Fibroblast of skin of left quadriceps (primary cell): ENCODE measurements at regions not wholly inside any gene's neighbourhood (a gene's known extent, or its start where the extent isn't known, plus 50 kb on each side); places are given as distances from the start of the nearest gene placed in this dataset.
A peak's percentile ranks its signal among the peaks of the same experiment; 100 is the strongest.

Experiments
- DNase-seq, 2 experiments: peaks; one replicate each; pipeline ENCODE4 v3.0.0-alpha.2; 2013; ENCODE audit warnings: low read depth in 2 of 2

DNA sequence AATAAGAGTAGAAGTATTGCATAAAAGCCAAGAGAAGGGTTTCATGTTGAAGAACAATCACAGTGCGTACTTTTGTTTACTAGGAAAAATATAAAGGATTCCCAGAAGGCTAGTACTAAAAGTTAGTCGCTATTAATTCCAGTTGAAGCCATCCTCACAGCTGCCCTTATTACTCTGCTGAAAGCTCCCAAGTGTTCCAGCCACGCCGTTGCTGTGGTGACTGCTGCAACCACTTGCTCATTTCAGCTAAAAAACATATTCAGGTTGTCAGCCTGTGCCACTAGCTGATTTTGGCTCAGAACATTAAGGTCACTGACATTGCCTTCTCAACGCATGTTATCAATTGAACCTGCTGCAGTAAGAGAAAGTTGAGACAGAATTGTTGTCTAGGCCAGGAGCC is 87.1 kb upstream of the FNDC3A start:
- DNase-seq: no peak

DNA sequence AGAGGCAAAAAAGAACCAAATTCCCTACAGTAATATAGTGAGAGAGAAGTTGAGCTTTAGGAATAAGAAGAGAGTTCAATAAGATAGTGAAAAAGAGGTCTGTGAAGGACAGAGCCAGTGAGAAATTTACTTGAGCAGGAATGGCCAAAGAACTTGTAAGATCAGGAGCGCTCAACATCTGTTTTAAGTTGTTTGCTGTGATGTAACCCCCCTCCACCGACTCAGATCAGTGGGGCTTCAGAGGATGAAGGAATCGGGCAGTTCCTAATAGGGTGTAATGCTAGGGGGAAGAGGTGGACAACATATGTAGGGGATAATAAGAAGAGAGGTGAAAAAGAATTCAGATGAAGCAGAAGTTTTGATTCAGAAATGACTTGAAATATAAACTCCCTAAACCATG is 85.3 kb upstream of the FNDC3A start:
- DNase-seq: peak in 1 of 2 experiments; percentile 21

DNA sequence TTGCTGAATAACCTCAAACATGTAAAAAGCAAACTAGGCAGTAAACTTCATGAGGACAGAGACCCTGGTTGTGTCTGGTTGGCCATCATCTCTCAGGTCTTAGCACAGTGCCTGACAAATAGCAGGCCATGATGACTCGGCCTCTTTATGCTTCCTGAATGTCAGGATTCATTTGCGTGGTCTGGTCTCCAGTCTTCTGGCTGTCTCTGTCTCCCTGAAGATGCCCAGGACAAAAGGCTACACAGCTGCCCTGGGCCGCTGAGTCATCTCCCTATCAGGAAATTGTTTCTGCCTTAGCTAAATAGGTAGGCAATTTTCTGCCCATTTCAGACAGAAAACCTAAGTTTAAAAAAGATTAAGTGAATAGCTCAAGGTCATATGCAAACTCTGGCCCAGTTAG is 84.1 kb upstream of the FNDC3A start:
- no peak for DNase-seq

DNA sequence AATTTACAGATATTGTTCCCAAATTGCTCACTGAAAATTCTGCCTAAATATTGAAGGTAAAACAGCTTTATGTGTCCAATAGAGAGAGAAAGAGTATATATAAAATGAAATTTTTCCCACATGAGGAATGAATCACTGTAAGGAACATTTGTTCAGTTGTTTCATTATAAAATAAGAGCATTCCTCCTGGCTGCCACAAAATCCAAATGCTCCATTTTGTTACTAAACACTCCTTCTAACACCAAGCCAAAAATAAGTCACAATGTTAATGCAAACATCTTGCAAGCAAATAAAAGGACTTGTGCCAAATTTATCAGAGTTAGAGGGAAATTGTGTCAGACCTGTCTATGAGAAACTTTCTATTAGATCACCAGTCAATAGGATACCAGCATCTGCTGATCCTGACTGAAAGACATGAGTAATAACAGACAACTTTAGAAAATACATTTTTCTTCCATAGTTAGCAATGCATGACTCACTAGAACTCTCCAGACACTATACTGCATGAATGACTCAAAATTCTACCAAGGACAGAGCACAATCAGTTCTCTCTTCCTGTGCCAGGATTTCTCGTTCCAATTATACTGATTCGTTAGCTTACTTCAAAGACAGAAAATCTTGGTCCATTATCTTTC is 83.5 kb upstream of the FNDC3A start:
- DNase-seq: peak; percentile 72 to 75

DNA sequence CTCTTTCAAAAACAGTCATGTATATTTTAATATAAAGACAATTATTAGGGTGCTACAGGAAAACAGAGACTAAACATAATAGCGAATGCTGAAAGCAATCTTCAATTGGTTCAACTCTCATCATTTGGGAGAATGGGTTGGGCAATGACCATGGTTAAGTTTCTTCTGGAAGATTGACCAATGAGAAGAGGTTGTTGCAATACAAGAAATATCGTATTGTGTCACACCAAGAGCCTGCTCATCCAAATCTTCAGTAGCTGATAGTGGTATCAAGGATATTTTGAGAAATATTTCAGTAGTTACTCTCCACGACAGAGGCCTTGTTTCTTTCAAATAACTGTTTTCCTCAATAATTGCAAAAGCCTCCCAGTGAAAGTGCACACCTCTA is 83.0 kb upstream of the FNDC3A start:
- no peak for DNase-seq

DNA sequence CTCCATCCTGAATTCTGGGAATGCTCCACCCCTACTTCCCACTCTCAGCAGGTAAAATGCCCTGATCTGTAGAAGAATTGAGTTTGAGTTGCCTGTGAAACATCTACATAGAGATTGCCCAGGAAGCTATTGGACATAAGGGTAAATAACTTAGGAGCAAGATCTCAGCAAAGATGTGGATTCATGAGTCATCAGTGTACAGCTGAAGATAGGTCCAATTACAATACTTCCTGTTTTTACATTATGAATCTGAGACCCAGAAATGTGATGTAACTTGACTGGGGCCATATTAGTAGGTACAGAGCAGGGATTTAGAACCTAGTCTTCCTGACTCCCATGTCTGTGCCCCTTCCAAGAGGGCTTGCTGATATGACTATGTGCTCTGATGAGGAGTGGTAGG is 79.4 kb upstream of the FNDC3A start:
- DNase-seq: peak in 1 of 2 experiments; percentile 12

DNA sequence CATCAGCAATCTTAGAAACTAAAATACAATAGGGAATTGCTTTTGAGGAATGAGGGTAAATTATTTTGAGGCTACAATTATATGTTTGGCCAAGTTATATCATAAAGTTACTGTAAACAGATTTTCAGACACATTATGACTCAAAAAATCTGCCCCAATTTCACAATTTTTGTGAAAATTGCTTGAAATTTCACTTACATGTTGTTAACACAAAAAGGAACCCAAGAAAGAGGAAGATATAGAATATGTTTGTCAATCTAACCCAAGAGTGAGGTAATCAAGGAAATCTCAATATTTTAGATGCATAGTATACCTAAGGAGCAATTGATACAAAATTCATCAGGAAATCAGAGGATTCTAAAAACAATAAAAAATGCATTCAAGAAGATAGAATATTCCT is 73.9 kb upstream of the FNDC3A start:
- no peak for DNase-seq

DNA sequence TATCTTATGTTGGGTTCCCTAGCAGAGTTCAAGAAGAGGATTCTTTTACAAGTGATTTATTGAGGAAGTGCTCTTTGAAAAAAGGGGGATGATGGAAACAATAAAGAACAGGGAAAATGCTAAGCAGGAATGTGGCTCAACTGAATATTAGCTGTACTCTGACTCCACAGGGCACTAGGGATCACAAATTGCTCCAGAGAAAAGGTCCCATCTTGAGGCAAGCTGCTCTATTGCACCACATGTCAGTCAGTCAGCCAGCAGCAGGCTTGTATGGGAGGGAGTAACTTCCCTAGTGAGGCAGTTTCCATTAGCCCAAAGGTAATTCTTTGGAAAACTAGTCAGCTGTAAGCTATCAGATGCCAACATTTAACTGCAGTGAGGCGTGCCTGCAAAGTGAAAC is 73.3 kb upstream of the FNDC3A start:
- no peak for DNase-seq

DNA sequence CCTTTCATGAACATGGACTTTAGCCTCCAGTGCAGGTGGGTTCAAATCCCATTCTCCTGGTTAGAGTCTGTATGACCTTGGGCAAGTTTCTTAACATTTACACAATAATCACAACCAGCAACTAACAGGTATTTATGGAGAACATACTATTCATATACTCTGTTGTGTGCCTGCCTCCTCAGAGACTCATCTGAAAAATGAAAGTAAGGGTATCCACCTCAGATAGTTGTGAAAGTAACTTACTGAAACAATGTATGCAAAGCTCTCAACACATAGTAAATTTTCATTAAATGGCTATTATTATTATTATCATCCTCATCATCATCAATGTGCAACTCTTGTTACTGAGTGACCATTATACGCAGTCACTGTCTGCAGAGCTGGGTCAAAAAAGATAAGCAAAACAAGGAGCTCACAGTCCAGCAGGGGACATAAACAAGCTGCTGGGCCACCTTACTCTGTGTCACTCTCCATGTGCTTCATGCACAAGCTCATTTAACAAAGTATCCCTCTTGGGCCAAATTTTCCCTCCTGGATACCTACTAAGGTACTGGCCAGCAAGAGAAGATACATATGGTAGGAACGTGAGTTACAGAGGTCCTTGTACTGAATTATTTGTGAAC is 70.9 kb upstream of the FNDC3A start:
- no peak for DNase-seq

DNA sequence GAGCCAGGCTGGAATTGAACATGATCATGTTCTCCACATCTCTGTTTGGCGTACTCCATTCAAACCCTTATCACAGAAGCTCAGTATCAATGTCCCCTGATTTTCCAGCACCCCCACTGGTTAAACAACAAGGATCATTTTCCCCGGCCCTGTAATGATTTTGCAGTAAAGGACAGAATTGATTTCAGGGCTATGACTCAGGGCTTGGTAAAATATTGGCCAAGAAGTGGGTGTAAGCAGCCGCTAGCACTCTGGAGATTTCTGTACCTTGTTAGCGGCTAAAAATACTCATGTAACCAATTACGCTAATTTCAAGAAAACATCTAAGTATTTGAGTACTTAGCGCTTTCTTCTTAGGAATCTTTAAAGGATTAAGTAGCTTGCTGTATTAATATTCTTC is 69.5 kb upstream of the FNDC3A start:
- DNase-seq: no peak

DNA sequence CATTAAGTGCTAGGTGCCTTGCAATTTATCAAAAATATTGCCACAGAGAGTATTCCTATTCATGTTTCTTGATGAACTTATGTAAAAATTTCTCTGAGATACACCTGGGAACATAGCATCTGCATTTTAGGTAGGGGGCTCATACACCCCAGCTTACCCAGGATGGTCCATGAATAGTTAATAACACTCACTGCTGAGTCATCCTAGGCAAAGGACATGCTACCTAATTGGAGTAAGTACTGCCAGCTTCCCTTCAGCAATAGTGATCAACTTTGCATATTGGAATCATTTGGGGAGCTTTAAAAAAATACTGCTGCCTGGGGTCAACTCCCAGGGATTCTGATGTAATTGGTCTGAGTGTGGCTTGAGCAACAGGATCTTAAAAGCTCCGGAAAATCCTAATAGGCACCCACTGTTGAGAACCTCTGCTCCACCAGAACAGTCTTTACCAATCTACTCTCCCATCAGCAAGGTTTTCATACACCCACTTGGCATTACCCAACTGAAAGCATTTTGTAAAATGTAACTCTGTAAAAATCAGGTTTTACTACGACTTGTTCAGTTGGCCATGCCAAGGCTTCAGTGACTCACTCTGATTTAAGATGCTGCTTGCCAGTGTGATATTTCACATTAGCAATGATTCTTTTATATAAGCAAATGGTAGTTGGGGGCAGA is 67.2 kb upstream of the FNDC3A start:
- DNase-seq: no peak

DNA sequence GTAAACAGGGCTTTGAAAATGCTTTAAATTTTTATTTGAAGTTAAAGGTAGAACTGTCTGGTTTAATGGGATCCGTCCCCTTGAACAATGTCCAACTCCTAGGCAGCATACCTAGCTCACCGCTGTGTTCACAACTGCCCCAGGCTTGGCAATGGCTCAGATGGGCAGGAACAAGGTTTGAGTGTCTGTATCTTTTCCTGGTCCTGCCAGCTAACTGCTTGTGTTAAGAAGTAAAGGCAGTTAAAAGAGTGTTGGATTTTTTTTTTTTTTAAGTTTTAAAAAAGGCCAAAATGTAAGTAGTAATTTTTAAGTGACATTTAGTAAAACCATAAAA is 66.7 kb upstream of the FNDC3A start:
- DNase-seq: no peak

DNA sequence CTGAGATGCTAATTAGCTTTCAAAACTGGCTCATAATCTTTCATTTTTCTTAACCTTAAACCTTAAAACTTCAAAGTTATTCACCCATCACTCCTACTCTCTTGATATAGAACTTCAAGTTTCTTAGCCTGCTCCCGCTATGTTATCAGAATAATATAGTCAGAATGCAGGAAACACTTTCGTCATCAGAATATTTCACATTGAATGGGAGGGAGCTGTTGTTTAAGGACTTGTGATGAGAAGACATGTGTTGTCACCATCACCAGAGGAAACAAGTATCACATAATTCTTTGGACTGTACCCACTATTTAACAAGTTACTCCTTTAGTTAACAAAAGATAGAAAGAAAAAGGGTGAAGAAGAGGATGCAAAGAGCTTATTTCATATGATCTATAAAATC is 65.0 kb upstream of the FNDC3A start:
- no peak for DNase-seq

DNA sequence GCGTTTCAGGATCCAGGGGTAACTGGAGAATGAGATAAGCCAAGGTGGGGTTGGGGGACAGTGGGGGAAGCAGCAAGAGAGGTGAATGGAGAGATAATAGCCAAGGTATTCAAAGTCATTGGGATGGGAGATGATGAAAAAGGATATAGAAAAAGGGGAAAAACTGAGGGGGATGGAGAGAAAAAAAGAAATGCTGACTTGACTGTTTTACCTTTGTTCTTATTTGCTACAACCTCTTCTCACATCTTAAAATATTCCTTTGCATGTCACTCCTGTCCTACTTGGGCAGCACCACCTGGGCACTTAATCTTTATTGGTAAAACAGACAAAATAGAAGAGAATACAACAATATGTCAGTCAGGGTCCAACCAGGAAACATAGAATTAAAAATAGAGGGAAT is 56.0 kb upstream of the FNDC3A start:
- DNase-seq: no peak

DNA sequence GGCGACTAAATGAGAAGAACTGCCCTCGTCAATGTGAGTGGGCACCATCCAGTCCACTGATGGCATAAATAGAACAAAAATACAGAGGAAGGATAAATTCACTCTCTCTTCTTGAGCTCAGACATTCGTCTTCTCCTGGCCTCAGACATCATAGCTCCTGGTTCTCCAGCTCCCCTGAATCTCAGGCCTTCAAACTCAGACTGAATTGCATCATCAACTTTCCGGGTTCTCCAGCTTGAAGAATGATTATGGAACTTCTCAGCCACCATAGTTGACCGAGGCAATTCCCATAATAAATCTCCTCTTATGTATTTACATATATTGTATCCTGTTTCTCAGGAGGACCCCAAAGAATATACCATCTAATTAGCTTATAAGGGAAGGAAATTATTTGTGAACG is 55.0 kb upstream of the FNDC3A start:
- DNase-seq: no peak

DNA sequence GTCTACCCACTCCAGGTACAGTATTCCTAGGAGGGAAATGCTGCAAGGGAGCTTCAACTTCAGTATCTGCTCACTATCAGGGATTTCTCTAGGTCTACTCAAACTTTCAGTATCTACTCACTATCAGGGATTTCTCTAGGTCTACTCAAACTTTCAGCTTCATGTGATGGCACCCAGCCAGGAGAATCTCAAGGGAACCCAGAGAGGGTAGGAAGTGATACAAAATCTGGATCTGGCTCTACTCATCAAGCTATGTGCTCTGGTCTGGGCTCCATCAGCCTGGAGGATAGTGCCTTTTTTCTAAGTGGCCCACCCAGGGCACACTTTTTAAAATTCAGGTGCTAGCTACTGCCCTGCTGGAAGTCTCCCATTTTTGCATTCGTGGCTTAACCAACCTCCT is 52.3 kb upstream of the FNDC3A start:
- DNase-seq: no peak

DNA sequence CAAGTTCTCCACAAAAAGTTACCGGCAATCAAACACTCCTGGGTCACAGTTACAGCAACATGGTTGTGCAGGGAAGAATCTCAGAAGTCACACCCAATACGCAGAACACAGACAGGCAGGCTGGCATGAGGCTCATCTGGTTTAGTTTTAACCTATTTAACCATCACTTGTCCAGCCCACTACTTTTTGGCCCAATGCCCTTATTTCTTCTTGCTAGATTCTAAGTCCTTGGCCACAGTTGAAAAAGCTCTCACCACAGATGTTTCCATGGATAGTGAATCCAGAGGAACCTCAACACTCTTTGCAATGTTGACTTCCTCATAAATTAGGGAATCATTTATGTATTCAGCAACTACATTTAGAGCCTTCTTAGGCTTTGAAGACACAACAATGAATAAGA is 50.7 kb upstream of the FNDC3A start:
- no peak for DNase-seq
